Epithelial cell of esophagus (primary cell): ENCODE measurements at regions not wholly inside any gene's neighbourhood (a gene's known extent, or its start where the extent isn't known, plus 50 kb on each side); places are given as distances from the start of the nearest gene placed in this dataset.

Source experiments
- DNase-seq: peaks from one replicate; pipeline ENCODE4 v3.0.0; 2010; ENCODE audit warnings: low read depth
- H3K4me3 ChIP-seq: 2 replicates; pipeline ENCODE4 v1.5.1; 2011; ENCODE audit warnings: mild to moderate bottlenecking, low read length, control low read depth
- CTCF ChIP-seq: IDR thresholded peaks from 2 replicates; pipeline ENCODE4 v1.5.1; 2011; ENCODE audit warnings: low read depth, mild to moderate bottlenecking, low read length, control low read depth, inconsistent platforms; ENCODE audit not compliant: insufficient read depth; ENCODE audit errors: missing control alignments

- no peak for DNase-seq
- no peak for TF ChIP-seq CTCF
- no peak overlapping the region for H3K4me3 ChIP-seq
Measured at GRCh38 chr3:181081930-181082329, 92.4 kb upstream of the DNAJC19 start.

DNA sequence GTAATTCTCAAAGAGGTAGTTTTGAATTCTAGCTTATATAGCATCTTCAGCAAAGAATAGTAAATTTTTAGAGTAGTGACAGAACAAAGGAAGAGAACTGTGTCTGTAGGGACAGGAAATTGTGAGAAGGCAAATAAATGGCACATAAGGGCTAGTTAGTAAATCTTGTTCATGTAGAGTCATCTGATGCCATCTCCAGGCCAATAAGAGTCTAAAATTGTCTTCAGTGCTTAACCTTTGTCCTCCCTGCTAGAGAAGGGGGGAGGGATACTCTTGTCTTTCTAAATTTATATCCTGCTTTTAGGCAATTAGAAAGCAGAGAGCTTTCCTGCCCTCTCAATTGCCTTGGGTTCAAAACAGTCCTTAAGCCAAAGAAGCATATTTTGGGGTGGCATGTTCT lies 87.0 kb upstream of the DNAJC19 start:
- no peak for DNase-seq
- TF ChIP-seq CTCF, result no peak
- no peak overlapping the region for H3K4me3 ChIP-seq

GRCh38 chr3:181075098-181075497 lies 85.6 kb upstream of the DNAJC19 start:
- TF ChIP-seq CTCF, result no peak
- no peak for DNase-seq
- H3K4me3 ChIP-seq, result no peak overlapping the region

DNA sequence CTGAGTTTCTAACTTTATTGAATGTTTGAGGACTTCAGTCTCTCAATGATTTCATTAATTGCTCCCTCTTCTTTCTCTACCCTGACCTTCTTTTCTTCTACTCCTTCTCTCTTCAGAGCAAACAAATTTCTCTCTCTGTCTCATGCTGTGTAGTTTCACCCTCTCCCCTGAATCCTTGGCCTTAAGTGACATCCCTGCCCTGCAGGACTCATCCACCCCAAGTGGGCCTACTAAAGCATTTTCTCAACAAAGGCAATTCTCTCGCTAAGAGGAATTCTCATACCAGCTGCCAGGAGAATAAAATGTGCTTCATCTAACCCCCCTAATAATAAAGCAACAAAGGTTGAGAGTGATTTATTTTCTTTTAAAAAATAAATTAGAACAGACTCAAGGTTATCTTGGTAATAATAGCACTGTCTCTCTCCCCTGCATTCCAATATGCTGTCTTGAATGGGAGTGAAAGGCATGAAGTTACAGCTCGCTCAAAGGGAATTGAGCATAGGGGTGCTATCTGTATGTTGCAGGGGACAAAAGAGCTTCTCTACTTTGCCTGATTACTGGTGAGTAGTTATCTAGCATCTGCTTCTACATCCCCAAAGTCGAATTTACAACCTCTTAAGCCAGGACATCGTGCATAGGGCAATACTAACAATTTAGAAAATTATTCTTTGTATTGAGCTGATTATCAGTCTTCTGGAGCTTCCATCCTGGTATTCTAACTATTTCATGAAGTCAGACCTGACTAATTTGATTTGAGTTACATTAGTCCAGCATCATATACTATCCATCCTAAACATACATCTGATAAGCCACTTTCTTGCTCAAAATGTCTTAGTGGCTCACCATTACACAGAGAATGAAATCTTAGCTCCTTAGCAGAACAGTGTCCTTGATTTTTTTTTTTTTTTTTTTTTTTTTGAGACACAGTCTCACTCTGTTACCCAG lies 76.9 kb upstream of the DNAJC19 start:
- no peak overlapping the region for H3K4me3 ChIP-seq
- no peak for DNase-seq
- no peak for TF ChIP-seq CTCF

- DNase-seq, result no peak
- H3K4me3 ChIP-seq, result no peak overlapping the region
- no peak for TF ChIP-seq CTCF
Measured at GRCh38 chr3:181056136-181056732, 66.7 kb upstream of the DNAJC19 start.

DNA sequence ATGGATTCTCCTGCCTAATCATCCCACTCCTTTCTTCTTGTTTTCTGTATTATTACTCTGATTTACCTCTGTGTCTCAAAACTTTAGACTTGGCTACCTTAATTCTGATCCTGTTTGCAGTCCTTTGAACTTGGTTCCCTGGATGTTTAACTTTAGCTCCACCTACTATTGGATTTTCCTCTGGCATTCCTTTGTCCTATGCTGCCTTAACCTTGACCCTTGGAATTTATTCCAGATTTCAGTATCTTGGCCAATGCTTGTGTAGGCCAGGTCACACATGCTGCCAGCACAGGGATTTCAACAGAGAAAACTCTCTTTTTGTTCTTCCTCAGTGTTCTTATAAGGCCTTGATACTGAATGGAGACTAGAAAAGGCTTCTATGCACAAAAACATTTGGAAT lies 65.0 kb upstream of the DNAJC19 start:
- DNase-seq, result no peak
- TF ChIP-seq CTCF, result no peak
- H3K4me3 ChIP-seq, result no peak overlapping the region

DNA sequence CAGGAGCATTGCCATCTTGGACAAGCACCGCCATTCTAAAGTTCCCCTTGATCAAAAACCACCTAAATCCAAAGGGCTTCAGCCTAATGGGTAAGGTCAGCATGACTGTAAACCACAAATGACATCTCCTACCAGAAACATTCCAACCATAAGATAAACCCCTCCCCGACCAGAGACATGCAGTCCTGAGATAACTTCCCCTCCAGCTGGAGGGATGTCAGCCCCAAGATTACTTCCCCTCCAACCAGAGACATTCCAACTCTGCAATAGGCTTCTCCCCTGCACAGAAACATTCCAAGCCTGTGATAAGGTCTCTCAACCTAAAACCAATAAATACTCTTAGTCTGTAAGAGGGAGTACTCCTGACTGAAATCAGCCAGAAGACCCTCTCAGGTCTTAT lies 62.7 kb upstream of the DNAJC19 start:
- no peak for DNase-seq
- no peak for TF ChIP-seq CTCF
- H3K4me3 ChIP-seq, result no peak overlapping the region
